Panc1 (cell line): ENCODE measurements at regions not wholly inside any gene's neighbourhood (a gene's known extent, or its start where the extent isn't known, plus 50 kb on each side); places are given as distances from the start of the nearest gene placed in this dataset.
A peak's percentile ranks its signal among the peaks of the same experiment; 100 is the strongest.

ENCODE experiments used
- CTCF ChIP-seq: fragments of 450-650 bp; IDR thresholded peaks from 2 replicates; pipeline ENCODE4 v1.5.1; 2017; ENCODE audit warnings: mild to moderate bottlenecking
- POLR2AphosphoS5 ChIP-seq: IDR thresholded peaks from 2 replicates; pipeline ENCODE4 v1.6.1; 2012; ENCODE audit warnings: mild to moderate bottlenecking, low read depth, low read length, moderate library complexity
- REST ChIP-seq, 2 experiments: IDR thresholded peaks; 2 replicates each; pipeline ENCODE4 v1.6.1; 2011 to 2012; ENCODE audit warnings: low read depth in 2 of 2, control low read depth in 1 of 2, low read length in 1 of 2, mild to moderate bottlenecking in 1 of 2, moderate library complexity in 1 of 2; ENCODE audit not compliant: insufficient read depth in 1 of 2
- SIN3A ChIP-seq: IDR thresholded peaks from 2 replicates; pipeline ENCODE4 v1.6.1; 2012; ENCODE audit warnings: low read depth, mild to moderate bottlenecking, low read length, moderate library complexity, borderline replicate concordance; ENCODE audit not compliant: insufficient read depth
- TCF7L2 ChIP-seq: IDR thresholded peaks from 2 replicates; pipeline ENCODE4 v1.6.1; 2011; ENCODE audit warnings: mild to moderate bottlenecking, low read depth, low read length, inconsistent platforms

GRCh38 chr3:109532257-109533216 lies 195.2 kb upstream of the DPPA4 start:
- TF ChIP-seq CTCF (peak; percentile 45), SIN3A (no peak), TCF7L2 (no peak), POLR2AphosphoS5 (no peak), REST (IDR thresholded peaks at IDR 0.05; ENCODE audit: insufficient read depth in 1 of 2, low read depth in 2 of 2, low read length in 1 of 2) (no peak)
